DND-41 (cell line): ENCODE measurements at regions not wholly inside any gene's neighbourhood (a gene's known extent, or its start where the extent isn't known, plus 50 kb on each side); places are given as distances from the start of the nearest gene placed in this dataset.

Source experiments
- CTCF ChIP-seq: IDR thresholded peaks from 2 replicates; pipeline ENCODE4 v1.5.1; 2012; ENCODE audit warnings: borderline replicate concordance, low read length, moderate library complexity, mild to moderate bottlenecking; ENCODE audit not compliant: poor library complexity, severe bottlenecking; ENCODE audit errors: extremely low read depth
- EZH2 ChIP-seq: IDR thresholded peaks from 3 replicates; pipeline ENCODE4 v1.6.1; 2012; ENCODE audit warnings: borderline replicate concordance, low read depth, mild to moderate bottlenecking, moderate library complexity, low read length, inconsistent platforms; ENCODE audit not compliant: severe bottlenecking

GRCh38 chr12:132422381-132423043, 67.4 kb upstream of the FBRSL1 start:
- TF ChIP-seq CTCF (no peak), EZH2 (no peak)
